H1 (cell line): ENCODE measurements at regions not wholly inside any gene's neighbourhood (a gene's known extent, or its start where the extent isn't known, plus 50 kb on each side); places are given as distances from the start of the nearest gene placed in this dataset.

Source experiments
- CTCF ChIA-PET: fragments of 300-600 bp; sonication (Branson Sonifier 250); formaldehyde crosslinking; loops from one replicate; lab custom pipeline; 2021; ENCODE audit not compliant: partially characterized antibody; lab: Charles Lee
- POLR2A ChIA-PET: fragments of 300-600 bp; sonication (Branson Sonifier 250); formaldehyde crosslinking; loops from one replicate; lab custom pipeline; 2021; ENCODE audit warnings: inconsistent platforms; ENCODE audit not compliant: partially characterized antibody; lab: Charles Lee
- DNase-seq, 2 experiments: peaks; one replicate each; pipeline versions ENCODE4 v3.0.0 to v3.0.0-alpha.2; 2010 to 2022; ENCODE audit warnings: low spot score in 2 of 2, low read depth in 1 of 2, mixed read lengths in 1 of 2
- FAIRE-seq: peaks from 2 replicates; lab custom pipeline; 2011; peaks lifted over from hg19 to GRCh38; lab: Jason Lieb, UNC
- H2AFZ ChIP-seq: 2 replicates; pipeline ENCODE4 v1.8.1; 2012; ENCODE audit warnings: low read length, inconsistent platforms
- H2AK5ac ChIP-seq: 2 replicates; pipeline ENCODE4 v1.6.1; 2013; ENCODE audit warnings: low read depth, low read length
- H2BK120ac ChIP-seq: replicated peaks from 2 replicates; pipeline ENCODE3; 2013; ENCODE audit warnings: low read depth, low read length, inconsistent platforms
- H2BK12ac ChIP-seq: 2 replicates; pipeline ENCODE4 v1.6.1; 2013; ENCODE audit warnings: low read depth, low read length
- H2BK15ac ChIP-seq: 2 replicates; pipeline ENCODE4 v1.6.1; 2013; ENCODE audit warnings: low read length
- H2BK20ac ChIP-seq: 2 replicates; pipeline ENCODE4 v1.6.1; 2013; ENCODE audit warnings: low read length
- H2BK5ac ChIP-seq: 2 replicates; pipeline ENCODE4 v1.6.1; 2013; ENCODE audit warnings: low read depth, low read length
- H3K14ac ChIP-seq: 2 replicates; pipeline ENCODE4 v1.6.1; 2013; ENCODE audit warnings: inconsistent platforms; ENCODE audit not compliant: insufficient read length
- H3K18ac ChIP-seq: 2 replicates; pipeline ENCODE4 v1.6.1; 2013; ENCODE audit warnings: low read length; ENCODE audit errors: extremely low read depth
- H3K23ac ChIP-seq: 2 replicates; pipeline ENCODE4 v1.6.1; 2013; ENCODE audit warnings: inconsistent platforms; ENCODE audit not compliant: insufficient read length
- H3K23me2 ChIP-seq: 2 replicates; pipeline ENCODE4 v1.6.1; 2013; ENCODE audit warnings: low read depth, low read length
- H3K27ac ChIP-seq: 2 replicates; pipeline ENCODE4 v1.6.1; 2011; ENCODE audit warnings: low read depth, low read length, inconsistent platforms
- H3K27me3 ChIP-seq, 4 experiments: replicated peaks in 1 of 4; 1 replicate in 1 of 4; 2 replicates in 3 of 4; pipeline versions ENCODE4 v1.6.1 to v1.8.1; 2011 to 2013; ENCODE audit warnings: low read length in 3 of 4, mild to moderate bottlenecking in 3 of 4, inconsistent platforms in 2 of 4, mixed read lengths in 2 of 4, moderate library complexity in 1 of 4; ENCODE audit not compliant: control insufficient read depth in 3 of 4, insufficient read depth in 3 of 4; ENCODE audit errors: extremely low read depth in 1 of 4
- H3K36me3 ChIP-seq, 4 experiments: 2 replicates each; pipeline versions ENCODE4 v1.6.1 to v1.8.1; 2011 to 2013; ENCODE audit warnings: mild to moderate bottlenecking in 4 of 4, low read length in 3 of 4, moderate library complexity in 2 of 4, control low read depth in 1 of 4, inconsistent platforms in 1 of 4; ENCODE audit not compliant: insufficient read depth in 4 of 4, control insufficient read depth in 2 of 4
- H3K4ac ChIP-seq: replicated peaks from 2 replicates; pipeline ENCODE3; 2013; ENCODE audit warnings: low read length, low read depth, mixed read lengths, inconsistent platforms; ENCODE audit not compliant: insufficient read length
- H3K4me1 ChIP-seq, 4 experiments: replicated peaks in 1 of 4; 1 replicate in 1 of 4; 2 replicates in 3 of 4; pipeline versions ENCODE4 v1.6.1 to v1.8.1; 2011 to 2013; ENCODE audit warnings: low read length in 3 of 4, inconsistent platforms in 2 of 4, mixed read lengths in 1 of 4; ENCODE audit not compliant: insufficient read depth in 4 of 4, control insufficient read depth in 3 of 4
- H3K4me2 ChIP-seq, 2 experiments: 2 replicates each; pipeline versions ENCODE4 v1.6.1 to v1.8.1; 2011 to 2013; ENCODE audit warnings: low read depth in 2 of 2, low read length in 2 of 2, control low read depth in 1 of 2, inconsistent platforms in 1 of 2, mild to moderate bottlenecking in 1 of 2; ENCODE audit not compliant: insufficient read depth in 1 of 2
- H3K4me3 ChIP-seq, 4 experiments: fragments of 200-600, 300-600 bp in 1 of 4; sonication (generic), shearing (Covaris generic), sonication (Bioruptor Twin) in 1 of 4; 2 replicates each; pipeline versions ENCODE4 v1.5.1 to v1.8.1; 2011 to 2016; ENCODE audit warnings: low read length in 4 of 4, low read depth in 3 of 4, control low read depth in 2 of 4, inconsistent platforms in 2 of 4, mild to moderate bottlenecking in 2 of 4, mixed read lengths in 1 of 4, moderate library complexity in 1 of 4; ENCODE audit not compliant: insufficient read depth in 2 of 4; ENCODE audit errors: extremely low read depth in 1 of 4
- H3K56ac ChIP-seq: replicated peaks from 2 replicates; pipeline ENCODE3; 2013; ENCODE audit warnings: low read depth, mild to moderate bottlenecking, mixed read lengths, low read length, inconsistent platforms; ENCODE audit not compliant: insufficient read length
- H3K79me1 ChIP-seq: 2 replicates; pipeline ENCODE4 v1.6.1; 2013; ENCODE audit warnings: low read depth, low read length, control low read depth
- H3K79me2 ChIP-seq, 2 experiments: 2 replicates each; pipeline versions ENCODE4 v1.6.1 to v1.8.1; 2012 to 2013; ENCODE audit warnings: low read length in 2 of 2, mild to moderate bottlenecking in 2 of 2, inconsistent platforms in 1 of 2; ENCODE audit not compliant: insufficient read depth in 2 of 2, control insufficient read depth in 1 of 2
- H3K9ac ChIP-seq, 4 experiments: replicated peaks in 1 of 4; 1 replicate in 1 of 4; 2 replicates in 3 of 4; pipeline versions ENCODE4 v1.6.1 to v1.8.1; 2011 to 2013; ENCODE audit warnings: low read depth in 3 of 4, low read length in 3 of 4, control low read depth in 2 of 4, mild to moderate bottlenecking in 2 of 4, moderate library complexity in 2 of 4, inconsistent platforms in 1 of 4; ENCODE audit errors: extremely low read depth in 1 of 4
- H3K9me3 ChIP-seq, 2 experiments: 2 replicates each; pipeline versions ENCODE4 v1.6.1 to v1.8.1; 2012 to 2013; ENCODE audit warnings: mild to moderate bottlenecking in 2 of 2, moderate library complexity in 2 of 2, control low read depth in 1 of 2, inconsistent platforms in 1 of 2, low read depth in 1 of 2, low read length in 1 of 2, mixed read lengths in 1 of 2; ENCODE audit not compliant: insufficient read depth in 2 of 2
- H4K20me1 ChIP-seq, 2 experiments: replicated peaks in 1 of 2; 2 replicates each; pipeline versions ENCODE3 to v1.8.1; 2011 to 2013; ENCODE audit warnings: inconsistent platforms in 2 of 2, low read length in 2 of 2, mild to moderate bottlenecking in 1 of 2; ENCODE audit not compliant: insufficient read depth in 2 of 2, control insufficient read depth in 1 of 2
- H4K5ac ChIP-seq: 2 replicates; pipeline ENCODE4 v1.6.1; 2013; ENCODE audit warnings: low read length, low read depth, mixed read lengths, inconsistent platforms; ENCODE audit not compliant: insufficient read length
- H4K8ac ChIP-seq: 2 replicates; pipeline ENCODE4 v1.8.0; 2013; ENCODE audit warnings: mild to moderate bottlenecking, moderate library complexity, low read length, inconsistent platforms; ENCODE audit not compliant: insufficient read depth; ENCODE audit errors: extremely low read depth
- H4K91ac ChIP-seq: replicated peaks from 2 replicates; pipeline ENCODE3; 2013; ENCODE audit warnings: low read length, mixed read lengths, inconsistent platforms; ENCODE audit not compliant: insufficient read length
- BRCA1 ChIP-seq: IDR thresholded peaks from 2 replicates; pipeline ENCODE4 v1.6.1; 2012; ENCODE audit warnings: low read depth, low read length, improper control_type of control experiment
- CHD2 ChIP-seq: IDR thresholded peaks from 2 replicates; pipeline ENCODE4 v1.6.1; 2012; ENCODE audit warnings: low read length, improper control_type of control experiment
- E2F6 ChIP-seq: IDR thresholded peaks from 2 replicates; pipeline ENCODE4 v1.6.1; 2012; ENCODE audit warnings: inconsistent platforms
- GTF2F1 ChIP-seq: IDR thresholded peaks from 2 replicates; pipeline ENCODE4 v1.6.1; 2012; ENCODE audit warnings: low read depth, low read length, improper control_type of control experiment, borderline replicate concordance
- JUN ChIP-seq: IDR thresholded peaks from 2 replicates; pipeline ENCODE4 v1.6.1; 2011; ENCODE audit warnings: low read depth, mild to moderate bottlenecking, improper control_type of control experiment, low read length
- MAX ChIP-seq: IDR thresholded peaks from 2 replicates; pipeline ENCODE4 v1.6.1; 2012; ENCODE audit warnings: inconsistent platforms
- PHF8 ChIP-seq: fragments of 200-600 bp; sonication (generic); conservative IDR thresholded peaks from 2 replicates; pipeline ENCODE4 v1.7.1; 2012; ENCODE audit warnings: low read depth, mild to moderate bottlenecking, inconsistent platforms, low read length, moderate library complexity
- RNF2 ChIP-seq: fragments of 200-900, 300-1000 bp; sonication (generic); IDR thresholded peaks from 2 replicates; pipeline ENCODE4 v1.7.1; 2016; ENCODE audit warnings: borderline replicate concordance, low read depth, mild to moderate bottlenecking, antibody characterized with exemption, low read length; ENCODE audit not compliant: poor library complexity, severe bottlenecking; ENCODE audit errors: missing control alignments
- SIX5 ChIP-seq: IDR thresholded peaks from 2 replicates; pipeline ENCODE4 v1.6.1; 2011; ENCODE audit warnings: mild to moderate bottlenecking, low read depth, low read length
- SUZ12 ChIP-seq: fragments of 200-600 bp; sonication (generic); IDR thresholded peaks from 2 replicates; pipeline ENCODE4 v1.6.1; 2012; ENCODE audit warnings: mild to moderate bottlenecking, inconsistent platforms, low read length, moderate library complexity, mixed read lengths
- TBP ChIP-seq: IDR thresholded peaks from 2 replicates; pipeline ENCODE4 v1.6.1; 2011; ENCODE audit warnings: low read depth, low read length, improper control_type of control experiment
- WGBS, 2 experiments: shearing (Covaris generic) in 1 of 2; methylation state at CpG; one replicate each; pipeline versions ENCODE4 v1.1.6 to v1.1.7; 2013 to 2015; ENCODE audit warnings: low lambda C conversion rate in 2 of 2, mixed read lengths in 2 of 2, inconsistent platforms in 1 of 2, low coverage in 1 of 2, missing lambda C conversion rate in 1 of 2; ENCODE audit not compliant: insufficient replicate concordance in 2 of 2, insufficient coverage in 1 of 2, insufficient read length in 1 of 2; ENCODE audit errors: extremely low coverage in 1 of 2, missing lambda C conversion rate in 1 of 2; 5-methylcytosine and 5-hydroxymethylcytosine counted together
- TF ChIP-seq, protein P1 (sequence below): IDR thresholded peaks from 2 replicates; pipeline ENCODE4 v1.6.1; 2012; ENCODE audit warnings: low read length, inconsistent platforms

- no peaks in the 10 kb centered on the region for H3K9me3 ChIP-seq
- no peak overlapping the region for H2BK15ac ChIP-seq
- H4K20me1 ChIP-seq: no peaks in the 10 kb centered on the region
- no peak overlapping the region for H2BK5ac ChIP-seq
- DNase-seq (no peak), FAIRE-seq (no peak)
- no peak overlapping the region for H3K4me2 ChIP-seq
- H3K27me3 ChIP-seq: no peaks in the 10 kb centered on the region
- no peaks in the 10 kb centered on the region for H3K79me1 ChIP-seq
- H3K4me3 ChIP-seq: no peak overlapping the region
- no peaks in the 10 kb centered on the region for H3K36me3 ChIP-seq
- ChIA-PET POLR2A (no interaction called here), CTCF (no interaction called here)
- no peak overlapping the region for H2BK12ac ChIP-seq
- H4K91ac ChIP-seq: no peak overlapping the region
- H3K79me2 ChIP-seq: no peaks in the 10 kb centered on the region
- TF ChIP-seq PHF8: no peak
- TF ChIP-seq GTF2F1: no peak
- no peak for TF ChIP-seq JUN
- TF ChIP-seq CHD2: no peak
- TF ChIP-seq TBP: no peak
- TF ChIP-seq SUZ12: no peak
- TF ChIP-seq SIX5: no peak
- no peak for TF ChIP-seq RNF2
- TF ChIP-seq BRCA1: no peak
- no peak for TF ChIP-seq E2F6
- TF ChIP-seq, protein P1, sequence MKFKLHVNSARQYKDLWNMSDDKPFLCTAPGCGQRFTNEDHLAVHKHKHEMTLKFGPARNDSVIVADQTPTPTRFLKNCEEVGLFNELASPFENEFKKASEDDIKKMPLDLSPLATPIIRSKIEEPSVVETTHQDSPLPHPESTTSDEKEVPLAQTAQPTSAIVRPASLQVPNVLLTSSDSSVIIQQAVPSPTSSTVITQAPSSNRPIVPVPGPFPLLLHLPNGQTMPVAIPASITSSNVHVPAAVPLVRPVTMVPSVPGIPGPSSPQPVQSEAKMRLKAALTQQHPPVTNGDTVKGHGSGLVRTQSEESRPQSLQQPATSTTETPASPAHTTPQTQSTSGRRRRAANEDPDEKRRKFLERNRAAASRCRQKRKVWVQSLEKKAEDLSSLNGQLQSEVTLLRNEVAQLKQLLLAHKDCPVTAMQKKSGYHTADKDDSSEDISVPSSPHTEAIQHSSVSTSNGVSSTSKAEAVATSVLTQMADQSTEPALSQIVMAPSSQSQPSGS: no peak
- TF ChIP-seq MAX: no peak
- no peak overlapping the region for H2BK20ac ChIP-seq
- H2AK5ac ChIP-seq: no peak overlapping the region
- WGBS, 2 experiments: 84% methylated on average over 1 of the region's 1 CpG; no CpG with 5 or more reads in 1 of the 2 experiments
- no peak overlapping the region for H4K5ac ChIP-seq
- no peaks in the 10 kb centered on the region for H3K4me1 ChIP-seq
- no peak overlapping the region for H3K9ac ChIP-seq
- no peaks in the 10 kb centered on the region for H3K23me2 ChIP-seq
- no peak overlapping the region for H3K27ac ChIP-seq
- no peak overlapping the region for H4K8ac ChIP-seq
- no peak overlapping the region for H3K14ac ChIP-seq
- no peak overlapping the region for H3K56ac ChIP-seq
- no peak overlapping the region for H3K23ac ChIP-seq
- no peak overlapping the region for H3K4ac ChIP-seq
- H3K18ac ChIP-seq: no peak overlapping the region
- no peak overlapping the region for H2BK120ac ChIP-seq
- no peak overlapping the region for H2AFZ ChIP-seq
Observed at GRCh38 chr2:66749566-66749965, 314.6 kb downstream of the MEIS1 start.
